Fibroblast of pulmonary artery (primary cell): ENCODE measurements at regions not wholly inside any gene's neighbourhood (a gene's known extent, or its start where the extent isn't known, plus 50 kb on each side); places are given as distances from the start of the nearest gene placed in this dataset.

Experiments used
- DNase-seq: peaks from one replicate; pipeline ENCODE4 v3.0.0-alpha.2; 2010; ENCODE audit warnings: low read depth
- H3K4me3 ChIP-seq: replicated peaks from 2 replicates; pipeline ENCODE4 v1.5.1; 2011; ENCODE audit warnings: low read depth, mild to moderate bottlenecking, control low read depth, low read length, moderate library complexity
- TF ChIP-seq, protein P1 (sequence below): IDR thresholded peaks from 2 replicates; pipeline ENCODE4 v1.5.1; 2011; ENCODE audit warnings: mild to moderate bottlenecking, control low read depth, low read length, inconsistent platforms; ENCODE audit errors: missing control alignments

DNA sequence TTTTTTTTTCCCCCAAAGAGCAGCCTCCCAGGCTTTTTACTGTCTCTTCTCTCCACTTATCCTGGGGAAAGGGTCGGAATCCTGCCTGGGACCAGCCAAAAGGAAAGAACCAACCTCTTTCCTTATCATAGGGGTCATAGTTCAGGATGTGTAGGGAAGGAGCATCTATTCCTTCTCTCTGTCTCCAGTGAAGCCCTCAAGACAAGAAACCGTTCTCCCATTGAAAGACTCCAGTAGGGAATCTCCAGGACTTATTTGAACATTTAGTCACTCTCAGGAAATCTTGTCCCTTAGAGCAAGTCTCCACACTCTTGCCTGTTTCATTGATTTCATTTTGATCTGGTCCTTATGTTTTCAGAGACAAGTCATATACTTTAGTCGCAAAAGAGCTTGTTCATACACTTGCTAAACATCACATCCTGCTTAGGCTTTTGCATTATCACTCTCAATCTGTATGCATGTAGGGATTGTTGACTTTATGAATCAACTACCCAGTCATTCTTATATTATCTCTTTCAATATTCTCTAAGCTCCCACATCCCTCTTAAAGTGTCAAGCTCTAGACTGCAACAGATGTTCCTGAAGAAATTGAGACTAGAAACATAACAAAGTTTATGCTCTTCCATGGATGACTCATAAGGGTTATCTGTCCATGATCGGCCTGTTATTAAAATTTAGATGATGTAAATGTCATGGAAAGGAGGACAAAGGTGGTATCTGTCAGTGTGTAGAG is 116.2 kb upstream of the ST6GAL2 start:
- H3K4me3 ChIP-seq = no peak overlapping the region
- TF ChIP-seq, protein P1, sequence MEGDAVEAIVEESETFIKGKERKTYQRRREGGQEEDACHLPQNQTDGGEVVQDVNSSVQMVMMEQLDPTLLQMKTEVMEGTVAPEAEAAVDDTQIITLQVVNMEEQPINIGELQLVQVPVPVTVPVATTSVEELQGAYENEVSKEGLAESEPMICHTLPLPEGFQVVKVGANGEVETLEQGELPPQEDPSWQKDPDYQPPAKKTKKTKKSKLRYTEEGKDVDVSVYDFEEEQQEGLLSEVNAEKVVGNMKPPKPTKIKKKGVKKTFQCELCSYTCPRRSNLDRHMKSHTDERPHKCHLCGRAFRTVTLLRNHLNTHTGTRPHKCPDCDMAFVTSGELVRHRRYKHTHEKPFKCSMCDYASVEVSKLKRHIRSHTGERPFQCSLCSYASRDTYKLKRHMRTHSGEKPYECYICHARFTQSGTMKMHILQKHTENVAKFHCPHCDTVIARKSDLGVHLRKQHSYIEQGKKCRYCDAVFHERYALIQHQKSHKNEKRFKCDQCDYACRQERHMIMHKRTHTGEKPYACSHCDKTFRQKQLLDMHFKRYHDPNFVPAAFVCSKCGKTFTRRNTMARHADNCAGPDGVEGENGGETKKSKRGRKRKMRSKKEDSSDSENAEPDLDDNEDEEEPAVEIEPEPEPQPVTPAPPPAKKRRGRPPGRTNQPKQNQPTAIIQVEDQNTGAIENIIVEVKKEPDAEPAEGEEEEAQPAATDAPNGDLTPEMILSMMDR = no peak
- peak; percentile 29 for DNase-seq

DNA sequence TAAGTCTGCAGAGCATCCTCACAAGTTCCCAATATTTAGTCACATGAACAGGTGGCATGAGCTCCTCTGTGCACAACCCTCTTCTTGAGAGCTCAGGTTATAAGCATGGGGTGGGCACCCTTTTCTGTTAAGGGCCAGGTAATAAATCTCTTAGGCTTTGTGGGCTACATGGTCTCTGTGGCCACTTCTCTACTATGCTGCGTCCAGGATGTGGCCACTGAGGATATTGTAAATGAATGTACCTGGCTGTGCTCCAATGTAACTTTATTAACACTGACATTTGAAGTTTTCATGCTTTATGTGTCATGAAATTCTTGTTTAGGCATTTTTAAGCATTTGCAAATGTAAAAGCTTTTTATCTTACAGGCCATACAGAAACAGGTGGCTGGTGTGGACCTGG is 116.8 kb upstream of the ST6GAL2 start:
- TF ChIP-seq, protein P1 = no peak
- no peak overlapping the region for H3K4me3 ChIP-seq
- DNase-seq = peak; percentile 21

- TF ChIP-seq, protein P1 = no peak
- no peak overlapping the region for H3K4me3 ChIP-seq
- no peak for DNase-seq
These were observed 119.9 kb upstream of the ST6GAL2 start for GRCh38 chr2:107005853-107006252.

DNA sequence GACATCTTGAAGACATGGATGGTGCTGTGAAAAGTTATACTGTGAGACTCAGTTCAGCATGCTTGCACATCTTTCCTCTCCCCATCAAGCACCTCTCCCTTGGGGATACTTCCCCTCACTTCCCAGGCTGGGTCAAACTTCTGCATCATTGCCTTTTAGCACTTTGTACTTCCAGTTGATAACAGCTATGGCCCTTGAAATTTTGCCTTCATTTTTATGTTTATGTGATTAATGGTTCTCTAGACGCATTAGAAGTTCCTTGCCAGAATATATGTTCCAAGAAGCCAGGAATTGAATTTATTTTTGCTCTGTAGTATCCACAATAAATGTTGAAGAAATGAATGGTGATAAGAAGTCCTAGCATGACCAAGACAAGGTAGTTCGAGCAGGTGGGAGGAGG is 120.9 kb upstream of the ST6GAL2 start:
- no peak for DNase-seq
- TF ChIP-seq, protein P1 = no peak
- no peak overlapping the region for H3K4me3 ChIP-seq

GRCh38 chr2:107007927-107008326 is 122.0 kb upstream of the ST6GAL2 start:
- DNase-seq = no peak
- no peak overlapping the region for H3K4me3 ChIP-seq
- TF ChIP-seq, protein P1 = no peak

GRCh38 chr2:107008843-107009242 is 122.9 kb upstream of the ST6GAL2 start:
- DNase-seq = no peak
- TF ChIP-seq, protein P1 = no peak
- no peak overlapping the region for H3K4me3 ChIP-seq

- no peak for DNase-seq
- TF ChIP-seq, protein P1 = no peak
- no peak overlapping the region for H3K4me3 ChIP-seq
These were observed 123.3 kb upstream of the ST6GAL2 start for GRCh38 chr2:107009275-107009674.
